ENCODE measurements at regions not wholly inside any gene's neighbourhood (a gene's known extent, or its start where the extent isn't known, plus 50 kb on each side); places are given as distances from the start of the nearest gene placed in this dataset.

GRCh38 chr13:88263808-88264207 is 592.6 kb downstream of the SLITRK5 start:
- TF ChIP-seq GATA2 (IDR thresholded peaks at IDR 0.05; ENCODE audit: low read depth, low read length) (no peak), GATA3 (IDR thresholded peaks at IDR 0.05; ENCODE audit: low read depth, low read length) (no peak)

Measured in SH-SY5Y (cell line).